Left kidney (tissue), 1 donor: ENCODE measurements at regions not wholly inside any gene's neighbourhood (a gene's known extent, or its start where the extent isn't known, plus 50 kb on each side); places are given as distances from the start of the nearest gene placed in this dataset.
"Not testable (repeated sequence)": the region's sequence is repeated elsewhere in the genome, so short reads cannot be mapped to it uniquely, and the experiment has no call there.

Experiments
- DNase-seq: peaks from one replicate; pipeline ENCODE4 v3.0.0-alpha.2; 2013

DNA sequence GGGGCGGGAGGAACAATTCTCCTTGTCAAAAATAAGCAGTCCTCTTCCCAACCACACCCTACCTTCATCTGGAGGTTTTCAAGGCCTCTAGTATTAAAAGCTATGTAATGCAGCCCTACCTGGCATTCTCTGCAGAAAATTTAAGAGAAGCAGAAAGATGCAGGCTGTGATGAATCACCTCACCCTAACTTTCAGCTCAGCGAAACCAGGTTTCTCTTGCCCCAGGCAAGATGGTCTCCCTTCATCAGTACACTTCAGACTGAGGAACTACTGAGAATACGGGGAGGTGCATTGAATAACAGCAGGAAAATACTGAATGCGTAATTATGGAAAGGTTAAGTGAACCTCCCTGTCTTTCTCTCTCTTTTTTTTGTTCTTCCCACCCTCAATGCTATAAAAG lies 437.6 kb upstream of the KLF12 start:
- no peak for DNase-seq

DNA sequence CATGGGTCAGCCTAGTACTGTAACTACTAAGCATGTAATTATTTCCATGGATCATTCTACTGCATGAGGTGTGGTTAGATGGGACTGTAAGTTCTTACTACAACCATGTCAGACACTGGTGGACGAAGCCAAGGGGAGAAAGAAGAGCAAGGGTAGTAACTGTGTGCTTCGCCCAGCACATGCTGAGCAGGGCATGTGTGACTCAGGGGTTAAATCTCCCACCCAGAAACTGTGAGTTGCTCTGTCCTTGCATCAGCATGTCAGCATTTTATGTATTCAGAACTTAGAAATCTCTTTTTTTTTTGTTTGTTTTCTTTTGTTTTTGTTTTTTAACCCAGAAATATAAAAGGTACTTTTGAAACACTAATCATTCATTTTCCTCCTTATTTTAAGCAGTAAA lies 436.6 kb upstream of the KLF12 start:
- no peak for DNase-seq

GRCh38 chr13:74570046-74570445 lies 435.8 kb upstream of the KLF12 start:
- DNase-seq, result no peak

GRCh38 chr13:74569251-74569650 lies 435.0 kb upstream of the KLF12 start:
- no peak for DNase-seq

GRCh38 chr13:74567485-74567884 lies 433.3 kb upstream of the KLF12 start:
- DNase-seq, result no peak

DNA sequence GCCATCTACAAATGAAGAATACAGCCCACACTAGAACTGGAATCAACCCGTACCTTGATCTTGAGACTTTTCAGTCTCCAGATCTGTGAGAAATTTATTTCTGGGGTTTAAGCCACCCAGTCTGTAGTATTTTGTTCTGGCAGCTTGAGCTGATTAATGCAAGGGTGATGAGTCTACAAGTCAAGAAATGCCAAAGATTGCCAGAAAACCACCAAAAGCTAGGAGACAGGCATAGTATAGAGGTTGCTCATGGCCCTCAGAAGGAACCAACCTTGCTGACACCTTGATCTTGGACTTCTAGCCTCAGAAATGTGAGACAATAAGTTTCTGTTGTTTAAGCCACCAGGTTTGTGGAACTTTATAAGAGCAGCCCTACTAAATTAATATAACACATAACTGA lies 428.2 kb upstream of the KLF12 start:
- DNase-seq, result no peak

GRCh38 chr13:74561155-74561554 lies 427.0 kb upstream of the KLF12 start:
- DNase-seq, result no peak

DNA sequence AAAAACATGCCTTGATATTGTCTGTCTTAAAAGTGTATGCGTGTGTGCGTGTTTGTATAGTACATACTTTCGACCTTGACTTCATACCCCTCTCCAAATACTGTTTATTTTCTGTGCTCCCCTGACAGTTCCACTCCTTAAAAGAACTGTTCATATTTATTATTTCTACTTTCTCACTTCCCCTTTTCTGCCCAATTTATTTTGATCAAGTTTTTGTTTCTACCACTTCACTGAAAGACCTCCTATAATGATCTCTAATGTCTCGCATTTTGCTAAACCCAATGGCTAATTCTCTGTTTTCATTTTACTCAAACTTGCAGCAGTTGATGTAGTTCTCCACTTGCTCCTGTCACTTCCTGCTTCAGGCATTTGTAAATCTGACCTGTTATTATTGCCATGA lies 426.1 kb upstream of the KLF12 start:
- no peak for DNase-seq

- no peak for DNase-seq
These were observed 423.7 kb upstream of the KLF12 start for GRCh38 chr13:74557870-74558269.

GRCh38 chr13:74555651-74556420 lies 421.6 kb upstream of the KLF12 start:
- DNase-seq, result no peak

DNA sequence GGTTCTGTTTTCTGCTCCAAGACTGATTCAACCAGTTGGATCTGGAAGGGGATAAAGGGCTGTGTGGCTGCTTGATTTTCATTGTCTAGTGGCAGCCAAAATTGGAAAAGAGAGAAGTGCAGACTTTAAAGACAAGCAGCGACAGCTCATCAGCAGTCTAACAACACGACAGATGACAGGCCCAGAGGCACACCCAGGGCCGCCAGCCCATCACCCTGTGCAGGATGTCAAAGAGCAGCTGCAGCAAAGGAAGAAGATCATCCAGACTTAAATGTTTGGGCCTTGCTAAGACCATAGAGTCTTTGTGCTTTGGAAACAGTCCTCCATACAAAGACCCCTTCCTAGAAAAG lies 421.0 kb upstream of the KLF12 start:
- no peak for DNase-seq

GRCh38 chr13:74554569-74555275 lies 420.5 kb upstream of the KLF12 start:
- DNase-seq, result no peak

- no peak for DNase-seq
These were observed 415.8 kb upstream of the KLF12 start for GRCh38 chr13:74550039-74550438.

DNA sequence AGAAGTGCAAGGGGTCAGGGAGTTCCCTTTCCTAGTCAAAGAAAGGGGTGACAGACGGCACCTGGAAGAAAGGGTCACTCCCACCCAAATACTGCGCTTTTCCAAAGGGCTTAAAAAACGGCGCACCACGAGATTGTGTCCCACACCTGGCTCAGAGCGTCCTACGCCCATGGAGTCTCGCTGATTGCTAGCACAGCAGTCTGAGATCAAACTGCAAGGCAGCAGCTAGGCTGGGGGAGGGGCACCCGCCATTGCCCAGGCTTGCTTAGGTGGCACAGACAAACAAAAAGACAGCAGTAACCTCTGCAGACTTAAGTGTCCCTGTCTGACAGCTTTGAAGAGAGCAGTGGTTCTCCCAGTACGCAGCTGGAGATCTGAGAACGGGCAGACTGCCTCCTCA lies 402.4 kb upstream of the KLF12 start:
- DNase-seq, result not testable (repeated sequence)

- DNase-seq, result no peak
These were observed 399.0 kb upstream of the KLF12 start for GRCh38 chr13:74533226-74533625.

DNA sequence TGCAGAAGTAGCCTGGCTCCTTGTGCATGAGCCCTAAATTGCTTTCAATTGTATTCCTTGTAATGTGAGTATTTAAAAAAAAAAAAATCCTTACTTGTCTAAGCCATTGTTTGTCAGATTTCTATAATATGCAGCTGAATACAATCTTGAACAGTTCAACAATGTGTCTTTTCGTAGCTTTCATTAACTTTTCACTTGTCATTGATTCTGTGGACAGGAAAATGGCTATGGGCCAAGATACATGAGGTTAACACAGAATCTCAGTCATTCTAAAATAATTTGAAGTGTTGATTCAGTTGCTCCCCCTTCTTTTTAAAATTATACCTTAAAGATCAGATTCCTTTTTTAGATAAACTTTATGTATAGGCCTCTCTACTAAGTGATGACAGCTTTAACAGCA lies 395.8 kb upstream of the KLF12 start:
- no peak for DNase-seq

DNA sequence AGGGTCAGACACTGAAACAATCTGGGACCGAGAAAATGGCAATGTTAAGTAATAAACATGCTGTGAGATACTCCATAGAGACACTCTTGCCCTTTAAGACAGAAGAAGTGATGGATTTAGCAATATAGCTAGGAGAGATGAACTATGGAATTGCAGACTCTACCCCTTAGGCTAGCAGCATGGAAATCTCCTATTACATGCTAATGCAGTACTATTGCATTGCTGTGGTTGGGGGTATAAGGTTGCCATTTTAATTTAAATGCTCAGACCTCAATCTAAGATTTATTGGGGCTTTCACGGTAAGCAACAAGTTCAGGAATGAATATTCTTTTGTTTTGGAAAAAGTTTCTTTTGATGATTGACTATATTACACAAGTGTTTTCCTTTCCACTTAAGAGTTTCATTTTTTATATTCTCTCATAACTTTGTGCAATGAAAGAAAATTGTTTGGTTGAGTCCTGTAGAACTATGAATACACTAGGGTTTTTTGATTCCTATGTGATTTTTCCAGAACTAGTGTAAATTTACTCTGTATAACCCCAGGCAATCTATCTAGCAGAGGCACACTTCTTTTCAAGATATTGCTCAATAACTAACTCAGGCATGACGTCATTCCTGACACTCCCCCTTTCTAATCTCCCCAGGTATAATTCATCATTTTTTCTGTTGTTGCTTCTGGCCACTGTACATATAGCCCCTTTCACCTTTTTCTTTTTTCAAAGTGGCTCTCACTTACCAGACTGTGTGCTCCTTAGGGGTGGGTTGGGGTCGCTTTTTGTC lies 394.7 kb upstream of the KLF12 start:
- no peak for DNase-seq

GRCh38 chr13:74523057-74523456 lies 388.9 kb upstream of the KLF12 start:
- no peak for DNase-seq

DNA sequence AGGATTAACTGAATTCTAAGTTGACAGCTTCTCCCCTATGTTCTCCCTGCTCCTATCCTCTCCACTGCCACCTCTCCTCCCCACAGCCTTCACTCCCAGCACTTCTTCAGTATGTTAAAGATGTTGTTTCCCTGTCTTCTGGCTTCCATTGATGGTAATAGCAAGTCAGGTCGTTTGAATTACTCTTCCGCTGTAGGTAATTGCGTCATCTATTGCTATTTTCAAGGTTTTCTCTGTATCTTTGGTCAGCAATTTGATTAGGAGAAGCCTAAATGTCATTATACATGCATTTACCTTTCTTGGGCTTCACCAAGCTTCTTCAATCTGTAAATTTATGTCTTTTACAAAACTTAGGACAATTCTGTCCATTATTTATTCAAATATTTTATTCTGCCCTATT lies 377.3 kb upstream of the KLF12 start:
- no peak for DNase-seq

DNA sequence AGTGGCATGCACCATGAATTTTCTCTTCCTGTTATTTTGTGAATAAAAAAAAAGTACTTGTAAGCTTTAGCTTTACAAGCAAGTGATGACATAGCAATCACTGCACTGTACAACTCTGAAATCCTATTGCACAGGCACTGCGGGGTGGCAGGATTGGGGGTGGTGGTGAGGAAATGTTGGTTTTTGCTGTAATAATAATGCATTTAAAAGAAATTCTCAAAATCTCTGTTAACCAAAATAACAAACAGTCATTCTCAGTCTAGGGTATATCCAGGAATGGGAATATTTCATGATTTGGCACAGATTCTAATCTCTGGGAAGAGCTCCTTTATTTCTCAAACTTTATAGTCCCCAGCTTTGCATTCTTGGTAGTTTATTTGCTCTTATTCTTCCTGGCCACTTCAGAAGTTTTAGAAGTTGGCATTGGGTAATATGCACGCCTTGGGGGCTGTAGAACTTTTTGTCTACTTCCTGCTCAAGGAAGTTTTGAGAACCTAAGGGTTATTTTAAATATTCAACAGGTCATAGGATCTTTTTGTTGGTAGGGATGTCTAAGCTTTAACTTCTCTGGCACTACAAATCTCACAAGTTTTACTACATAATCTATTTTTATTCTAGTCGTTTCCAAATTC lies 353.0 kb upstream of the KLF12 start:
- no peak for DNase-seq

GRCh38 chr13:74485757-74486156 lies 351.6 kb upstream of the KLF12 start:
- no peak for DNase-seq

GRCh38 chr13:74479124-74479523 lies 344.9 kb upstream of the KLF12 start:
- no peak for DNase-seq

GRCh38 chr13:74476788-74477187 lies 342.6 kb upstream of the KLF12 start:
- no peak for DNase-seq
